ENCODE measurements at regions not wholly inside any gene's neighbourhood (a gene's known extent, or its start where the extent isn't known, plus 50 kb on each side); places are given as distances from the start of the nearest gene placed in this dataset.
"Not testable (repeated sequence)": the region's sequence is repeated elsewhere in the genome, so short reads cannot be mapped to it uniquely, and the experiment has no call there.

DNA sequence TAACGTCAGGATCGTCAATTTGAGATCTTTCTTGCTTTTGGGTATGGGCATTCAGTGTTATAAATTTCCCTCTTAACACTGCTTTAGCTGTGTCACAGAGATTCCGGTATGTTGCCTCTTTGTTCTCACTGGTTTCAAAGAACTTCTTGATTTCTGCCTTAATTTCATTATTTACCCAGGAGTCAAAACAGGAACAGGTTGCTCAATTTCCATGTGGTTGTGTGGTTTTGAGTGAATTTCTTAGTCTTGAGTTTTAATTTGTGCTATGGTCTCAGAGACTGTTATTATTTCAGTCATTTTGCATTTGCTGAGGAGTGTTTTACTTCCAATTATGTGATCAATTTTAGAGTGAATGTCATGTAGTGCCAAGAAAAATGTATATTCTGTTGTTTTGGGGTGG is 153.1 kb downstream of the PCDH17 start:
- no peak for ATAC-seq

GRCh38 chr13:57787058-57787791 is 155.7 kb downstream of the PCDH17 start:
- no peak for ATAC-seq

- no peak for ATAC-seq
Measured at GRCh38 chr13:57799624-57800023, 168.1 kb downstream of the PCDH17 start.

GRCh38 chr13:57813651-57814050 is 182.1 kb downstream of the PCDH17 start:
- no peak for ATAC-seq

DNA sequence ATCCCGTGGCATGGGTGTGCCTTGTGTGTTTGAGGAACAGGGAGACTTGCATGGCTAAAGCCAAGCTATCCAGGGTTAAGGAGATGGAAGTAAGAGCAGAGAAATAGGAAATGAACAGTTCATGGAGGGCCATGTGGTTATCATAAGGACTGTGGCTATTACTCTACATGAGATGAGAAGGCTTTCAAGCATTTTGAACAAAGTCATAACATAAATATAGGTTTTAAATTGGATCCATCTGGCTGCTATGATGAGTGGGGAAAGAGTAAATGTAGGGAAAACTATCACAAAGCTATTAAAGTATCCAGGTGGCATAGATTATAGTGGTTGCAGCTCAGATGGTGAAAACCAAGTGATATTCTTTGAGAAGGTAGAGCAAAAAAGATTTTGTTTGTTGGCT is 184.1 kb downstream of the PCDH17 start:
- ATAC-seq: no peak

GRCh38 chr13:57820924-57821323 is 189.4 kb downstream of the PCDH17 start:
- ATAC-seq: no peak

DNA sequence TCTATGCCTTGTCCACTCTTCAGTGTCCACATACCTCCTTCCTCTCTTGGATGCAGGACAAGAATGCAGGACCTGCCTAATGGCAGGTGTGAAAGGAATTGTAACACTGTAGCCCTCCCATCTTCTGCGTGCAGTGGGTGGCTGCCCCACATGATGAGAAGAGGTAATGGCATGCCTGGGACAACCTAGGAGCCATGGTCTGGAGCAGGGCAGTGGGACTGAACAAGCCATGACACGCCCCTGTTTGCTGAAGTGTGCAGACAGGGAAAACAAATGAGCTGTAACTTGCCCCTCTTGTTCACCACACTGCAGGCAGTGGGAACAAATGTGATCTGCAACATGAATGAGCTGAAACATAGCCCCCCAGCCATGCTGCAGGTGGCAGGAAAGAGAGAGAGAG is 192.2 kb downstream of the PCDH17 start:
- no peak for ATAC-seq

GRCh38 chr13:57824121-57824520 is 192.6 kb downstream of the PCDH17 start:
- no peak for ATAC-seq

- ATAC-seq: no peak
Measured at GRCh38 chr13:57825066-57825465, 193.5 kb downstream of the PCDH17 start.

DNA sequence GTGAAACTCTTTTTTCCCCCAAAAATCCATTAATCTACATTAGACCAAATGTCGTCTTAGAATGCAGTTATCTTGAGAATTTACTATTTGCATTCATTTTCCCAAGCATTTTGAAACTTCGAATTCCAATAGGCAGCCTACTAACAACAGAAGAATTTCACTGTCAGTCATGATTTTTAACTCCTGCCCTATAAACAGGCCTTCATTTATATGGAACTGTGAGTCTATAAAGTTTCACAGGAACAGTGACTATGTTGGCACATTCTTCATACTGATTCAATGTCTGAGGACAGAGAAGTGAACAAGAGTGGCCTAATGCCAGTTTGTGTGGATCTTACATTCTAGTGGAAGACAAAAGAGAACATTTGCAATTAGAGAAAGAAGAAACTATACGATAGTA is 198.0 kb downstream of the PCDH17 start:
- ATAC-seq: no peak

DNA sequence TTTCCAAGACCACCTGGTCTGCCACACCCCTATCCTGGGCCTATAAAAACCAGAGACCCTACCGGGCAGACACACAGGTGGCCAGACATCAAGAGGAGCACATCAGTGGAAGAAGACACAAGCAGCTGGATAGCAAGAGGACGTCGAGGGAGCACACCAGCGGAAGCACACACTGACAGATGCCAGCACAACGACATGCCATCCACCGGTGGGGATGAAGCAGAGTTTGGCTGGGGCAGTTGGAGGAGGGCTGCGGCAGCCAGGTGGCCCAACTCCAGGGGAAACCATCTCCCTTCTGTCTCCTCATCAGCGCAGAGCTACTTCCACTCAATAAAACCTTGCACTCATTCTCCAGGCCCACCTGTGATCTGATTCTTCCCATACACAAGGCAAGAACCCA is 200.6 kb downstream of the PCDH17 start:
- no peak for ATAC-seq

- no peak for ATAC-seq
Measured at GRCh38 chr13:57837801-57838200, 206.3 kb downstream of the PCDH17 start.

DNA sequence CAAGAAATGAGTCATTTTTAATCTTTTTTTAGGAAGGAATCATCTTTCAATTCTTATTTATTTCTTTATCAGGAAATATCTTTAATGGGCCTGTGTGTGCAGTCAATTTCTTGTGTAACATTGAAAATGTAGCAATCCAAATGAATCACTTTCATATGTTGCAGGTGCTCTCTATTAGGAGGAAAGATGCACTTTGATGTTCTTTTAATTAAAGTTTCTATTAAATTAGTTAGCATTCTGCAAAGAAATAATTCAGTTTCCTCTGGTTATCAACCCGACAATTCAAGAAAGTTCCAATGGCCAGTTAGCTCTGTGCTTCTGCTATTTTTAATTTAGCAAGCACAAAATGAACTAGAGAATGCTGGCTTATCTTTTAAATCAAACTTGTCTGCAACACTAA is 212.0 kb downstream of the PCDH17 start:
- no peak for ATAC-seq

GRCh38 chr13:57846600-57847173 is 215.1 kb downstream of the PCDH17 start:
- no peak for ATAC-seq

- no peak for ATAC-seq
Measured at GRCh38 chr13:57857945-57858344, 226.4 kb downstream of the PCDH17 start.

DNA sequence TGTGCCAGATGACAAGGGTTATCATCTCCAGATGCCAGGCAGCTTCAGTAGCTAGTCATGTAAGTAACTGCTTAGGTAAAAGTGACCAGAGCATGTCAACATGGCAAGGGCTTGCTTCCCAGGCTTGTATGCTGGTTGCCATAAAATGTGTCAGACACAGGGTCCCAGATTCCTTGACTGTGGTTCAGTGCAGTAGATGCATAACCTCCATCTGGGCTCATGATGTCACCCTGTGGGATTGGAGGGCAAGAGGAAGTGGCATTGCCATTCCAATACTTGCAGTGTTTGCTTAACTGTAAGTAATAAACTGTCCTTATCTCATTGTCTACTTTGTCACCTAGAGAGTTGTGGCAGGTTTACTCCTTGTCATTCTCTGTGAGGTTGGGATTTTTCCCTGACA is 226.8 kb downstream of the PCDH17 start:
- no peak for ATAC-seq

DNA sequence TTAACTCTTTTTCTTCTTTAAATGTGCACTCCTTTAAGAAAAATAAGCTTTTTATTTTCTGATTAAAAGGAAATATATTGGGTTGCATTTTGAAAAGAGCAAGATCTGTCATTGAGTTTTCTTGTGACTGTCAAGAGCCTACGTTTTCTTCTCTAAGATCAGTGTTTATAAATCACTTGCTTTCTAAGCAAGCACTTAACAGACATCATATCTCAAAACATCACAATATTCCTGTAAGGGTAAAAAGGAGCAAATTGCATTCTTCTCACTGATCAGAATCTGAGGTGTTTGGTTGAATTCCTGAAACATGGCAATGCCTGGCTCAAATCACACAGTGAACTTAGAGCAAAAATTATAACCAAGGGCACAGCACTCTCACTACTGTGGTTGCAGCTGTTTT is 231.3 kb downstream of the PCDH17 start:
- no peak for ATAC-seq

DNA sequence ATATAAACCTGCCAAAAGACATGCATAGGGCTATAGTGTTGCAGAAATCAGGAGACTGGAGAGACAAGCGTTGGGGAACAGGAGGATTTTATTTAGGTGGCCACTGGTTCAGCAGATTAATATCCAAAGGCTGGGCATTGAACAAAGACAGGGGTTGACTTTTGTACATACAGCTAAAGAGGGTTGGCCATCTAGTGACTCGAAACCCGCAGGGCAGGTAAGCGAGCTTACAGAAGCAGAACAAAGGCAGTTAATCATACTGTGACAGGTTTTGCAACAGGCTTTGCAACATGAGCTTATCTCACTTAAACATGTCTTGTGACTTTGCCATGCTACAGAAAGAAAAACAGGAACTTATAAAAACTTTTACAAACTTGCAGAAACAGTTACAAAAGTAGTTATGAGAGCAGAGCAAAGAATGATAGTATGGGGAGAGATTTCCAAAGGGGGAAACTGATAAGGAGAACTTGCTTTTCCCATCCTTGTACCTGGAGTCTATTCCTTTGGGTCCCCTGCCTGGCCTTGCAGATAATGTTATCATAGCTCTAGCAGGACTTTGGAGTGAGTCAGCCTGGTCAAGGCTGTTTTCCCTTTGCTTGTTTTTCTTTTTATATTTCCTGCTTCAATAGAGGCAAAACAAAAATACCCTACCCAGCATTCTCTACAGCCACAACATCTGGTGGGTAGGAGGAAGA is 234.2 kb downstream of the PCDH17 start:
- no peak for ATAC-seq

GRCh38 chr13:57874530-57874929 is 243.0 kb downstream of the PCDH17 start:
- no peak for ATAC-seq

GRCh38 chr13:57877601-57878000 is 246.1 kb downstream of the PCDH17 start:
- ATAC-seq: no peak

DNA sequence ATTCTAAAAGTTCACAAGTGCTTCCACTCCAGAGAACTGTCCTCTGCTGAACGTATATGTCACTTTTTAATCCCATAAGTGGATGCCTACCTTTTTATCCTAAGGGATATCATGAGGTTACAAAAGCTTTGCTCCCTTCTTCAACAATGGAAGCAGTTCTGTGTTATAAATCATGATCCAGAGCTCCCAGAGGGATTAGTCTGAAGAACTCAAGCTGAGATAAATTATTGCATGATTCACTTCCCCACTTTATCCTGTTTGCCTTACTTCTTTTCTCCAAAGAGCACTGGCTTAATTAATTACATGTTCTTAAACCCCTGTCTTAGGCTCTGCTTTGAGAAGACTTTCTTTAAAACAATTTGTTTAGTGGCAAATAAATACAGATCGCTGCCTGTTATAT is 246.7 kb downstream of the PCDH17 start:
- ATAC-seq: no peak

DNA sequence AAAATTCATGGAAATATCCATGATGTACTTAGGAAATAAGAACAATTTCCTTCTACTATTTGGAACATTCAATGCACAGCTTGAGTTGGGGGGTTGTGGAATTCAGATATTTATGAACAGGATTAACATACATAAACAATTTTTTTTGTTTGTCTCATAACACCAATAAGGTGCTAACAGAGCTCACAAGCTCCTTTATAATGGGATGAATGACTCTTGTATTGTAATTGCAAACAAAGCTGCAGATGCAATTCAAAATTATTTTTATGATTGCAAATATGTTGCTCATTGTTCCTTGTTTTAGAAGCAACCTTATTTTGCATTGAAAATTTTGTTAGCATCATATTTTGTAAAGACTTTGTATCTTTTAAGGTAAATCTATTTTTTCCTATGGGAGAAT is 265.7 kb downstream of the PCDH17 start:
- no peak for ATAC-seq

- no peak for ATAC-seq
Measured at GRCh38 chr13:57899096-57899495, 267.6 kb downstream of the PCDH17 start.

- not testable (repeated sequence) for ATAC-seq
Measured at GRCh38 chr13:57909833-57910232, 278.3 kb downstream of the PCDH17 start.

Data from activated CD4-positive, CD25-positive, alpha-beta regulatory T cell treated with anti-CD3 and anti-CD28 coated beads, Interleukin-2, amount 50 U/mL, for 24 hours (primary cell).